HG02759 (cell line): ENCODE measurements at regions not wholly inside any gene's neighbourhood (a gene's known extent, or its start where the extent isn't known, plus 50 kb on each side); places are given as distances from the start of the nearest gene placed in this dataset.

ENCODE experiments used
- ATAC-seq: cut with Tn5 transposase; IDR thresholded peaks from one replicate; pipeline ENCODE4 v1.9.1; 2021; ENCODE audit warnings: mild to moderate bottlenecking, moderate library complexity; ENCODE audit not compliant: unreplicated experiment

GRCh38 chr18:61057443-61057842 lies 275.8 kb upstream of the CDH20 start:
- ATAC-seq, result no peak

GRCh38 chr18:61062258-61062657 lies 271.0 kb upstream of the CDH20 start:
- no peak for ATAC-seq

- no peak for ATAC-seq
These were observed 268.3 kb upstream of the CDH20 start for GRCh38 chr18:61064911-61065310.

GRCh38 chr18:61076986-61077385 lies 256.2 kb upstream of the CDH20 start:
- ATAC-seq, result no peak

DNA sequence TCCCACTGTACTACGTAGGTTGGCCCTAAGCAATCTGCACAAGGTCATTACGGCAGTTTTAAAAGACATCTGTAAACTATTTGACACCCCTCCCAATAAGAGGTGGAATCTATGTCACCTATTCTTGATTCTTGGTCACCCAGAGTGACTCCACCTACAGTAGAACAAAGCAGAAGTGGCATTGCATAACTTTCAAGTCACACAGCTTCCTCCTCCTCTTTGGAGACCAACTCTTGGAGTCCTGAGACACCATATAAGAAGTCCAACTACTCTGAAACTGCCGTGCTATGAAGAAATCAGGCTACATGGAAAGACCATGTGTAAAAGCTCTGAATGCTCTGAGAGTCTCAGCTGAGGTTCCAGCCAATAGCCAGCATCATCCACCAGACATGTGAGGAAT lies 253.5 kb upstream of the CDH20 start:
- no peak for ATAC-seq

GRCh38 chr18:61080954-61081528 lies 252.2 kb upstream of the CDH20 start:
- ATAC-seq, result no peak

DNA sequence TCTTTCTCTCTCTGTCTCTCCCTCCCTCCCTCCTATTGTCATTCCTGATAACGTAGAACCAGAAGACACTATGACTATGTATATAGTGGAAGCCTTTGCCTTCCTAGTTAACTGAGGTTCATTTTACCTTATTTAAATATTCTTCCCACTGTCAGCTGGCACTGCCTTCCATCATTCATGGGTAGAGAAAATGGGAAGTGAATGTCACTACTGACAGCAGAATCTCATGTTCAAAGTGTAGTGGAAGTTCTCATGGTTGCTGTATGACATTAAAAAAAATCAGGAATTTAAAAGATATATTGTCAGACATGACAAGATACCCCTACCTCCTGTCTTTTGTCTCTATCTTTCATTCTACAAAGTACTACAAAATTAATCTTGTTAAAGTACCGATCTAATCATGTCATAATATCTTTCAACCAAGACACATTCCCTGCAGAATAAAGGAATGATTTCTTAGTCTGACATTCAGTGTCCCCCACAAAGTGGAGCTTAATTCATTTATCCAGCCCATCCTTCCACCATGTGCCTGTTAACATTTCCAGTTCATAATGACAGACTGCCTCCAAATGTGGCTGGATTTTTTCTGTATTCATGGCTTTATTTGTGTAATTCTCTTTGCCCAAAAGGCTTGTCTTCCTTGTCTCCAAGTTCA lies 250.1 kb upstream of the CDH20 start:
- no peak for ATAC-seq

DNA sequence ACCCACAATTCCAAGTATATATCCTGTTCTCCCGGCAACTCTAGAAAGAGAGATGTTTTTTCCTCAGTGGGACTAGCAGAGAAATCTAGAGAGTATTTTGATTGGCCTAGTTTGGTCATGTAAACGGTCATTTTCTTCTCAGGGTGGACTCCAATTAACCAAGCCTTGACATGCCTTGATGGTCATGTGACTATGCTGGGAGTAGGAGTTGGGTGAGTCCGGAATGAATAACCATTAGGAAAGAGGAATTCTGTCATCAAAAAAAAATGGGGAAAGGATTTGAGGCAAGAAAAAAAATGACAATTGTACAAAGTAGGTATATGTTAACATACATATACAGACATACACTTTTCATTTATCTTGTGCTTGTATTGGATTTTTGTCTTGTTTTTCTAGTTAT lies 248.2 kb upstream of the CDH20 start:
- no peak for ATAC-seq

- no peak for ATAC-seq
These were observed 247.5 kb upstream of the CDH20 start for GRCh38 chr18:61085761-61086160.

DNA sequence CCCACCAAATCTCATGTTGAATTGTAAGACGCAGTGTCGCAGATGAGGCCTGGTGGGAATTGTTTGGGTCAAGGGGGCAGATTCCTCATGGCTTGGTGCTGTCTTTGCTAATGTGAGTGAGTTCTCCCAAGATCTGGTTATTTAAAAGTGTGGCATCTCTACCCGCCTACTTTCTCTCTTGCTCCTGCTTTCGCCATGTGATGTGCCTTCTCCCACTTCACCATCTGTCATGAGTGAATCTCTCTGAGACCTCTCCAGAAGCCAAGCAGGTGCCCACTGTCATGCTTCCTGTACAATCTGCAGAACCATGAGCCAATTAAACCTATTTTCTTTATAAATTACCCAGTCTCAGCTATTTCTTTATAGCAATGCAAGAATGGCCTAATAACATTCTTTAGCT lies 246.6 kb upstream of the CDH20 start:
- no peak for ATAC-seq

DNA sequence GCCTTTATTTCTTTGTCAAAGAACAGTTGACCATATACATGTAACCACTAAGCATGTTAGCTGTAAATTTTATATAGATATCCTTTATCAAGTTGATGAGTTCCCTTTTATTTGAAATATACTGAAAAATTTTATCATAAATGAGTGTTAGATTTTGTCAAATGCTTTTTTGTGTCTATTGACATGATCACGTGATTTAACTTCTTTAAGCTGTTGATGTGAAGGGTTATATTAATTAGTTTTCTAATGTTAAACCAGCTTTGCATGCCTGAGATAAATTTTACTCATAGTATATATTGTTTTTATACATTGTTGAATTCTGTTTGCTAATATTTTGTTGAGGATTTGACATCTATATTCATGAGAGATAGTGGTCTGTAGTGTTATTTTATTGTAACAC lies 241.9 kb upstream of the CDH20 start:
- ATAC-seq, result no peak

- no peak for ATAC-seq
These were observed 239.3 kb upstream of the CDH20 start for GRCh38 chr18:61093965-61094364.

DNA sequence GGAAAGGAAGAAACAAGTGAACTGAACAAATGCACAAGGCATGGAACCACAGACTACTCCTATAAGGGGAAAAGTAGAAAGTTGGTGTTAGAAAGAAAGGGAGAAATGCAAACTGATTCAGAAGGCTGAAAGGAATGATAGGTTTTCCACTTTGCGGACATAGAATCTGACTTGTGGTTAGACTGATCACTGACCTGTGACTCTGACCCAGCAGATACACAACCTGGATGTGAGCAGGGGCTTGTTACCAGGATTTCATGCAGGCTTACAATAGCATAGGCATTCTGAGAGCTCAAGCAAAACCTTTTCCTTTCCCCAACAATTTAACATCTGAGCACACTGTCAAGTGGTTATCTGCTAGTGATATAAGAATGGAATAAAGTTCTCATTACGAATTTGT lies 237.0 kb upstream of the CDH20 start:
- no peak for ATAC-seq

DNA sequence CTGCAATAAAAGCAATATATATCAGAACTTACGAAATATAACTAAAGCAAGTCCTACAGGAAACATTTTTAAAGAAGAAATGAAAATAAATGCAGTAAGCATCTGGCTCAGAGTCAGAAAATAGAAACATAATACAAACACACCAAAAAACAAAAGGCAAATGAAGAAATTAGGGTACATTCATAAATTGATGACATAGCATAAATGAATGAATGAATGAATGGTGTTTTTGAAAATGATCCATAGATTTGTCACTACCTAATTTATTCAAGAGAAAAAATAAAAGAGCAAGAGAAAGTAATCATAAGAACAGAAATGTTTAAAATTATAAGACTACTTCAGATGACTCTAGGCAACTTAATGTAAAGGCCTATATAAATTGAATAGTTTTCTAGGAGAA lies 226.1 kb upstream of the CDH20 start:
- no peak for ATAC-seq

DNA sequence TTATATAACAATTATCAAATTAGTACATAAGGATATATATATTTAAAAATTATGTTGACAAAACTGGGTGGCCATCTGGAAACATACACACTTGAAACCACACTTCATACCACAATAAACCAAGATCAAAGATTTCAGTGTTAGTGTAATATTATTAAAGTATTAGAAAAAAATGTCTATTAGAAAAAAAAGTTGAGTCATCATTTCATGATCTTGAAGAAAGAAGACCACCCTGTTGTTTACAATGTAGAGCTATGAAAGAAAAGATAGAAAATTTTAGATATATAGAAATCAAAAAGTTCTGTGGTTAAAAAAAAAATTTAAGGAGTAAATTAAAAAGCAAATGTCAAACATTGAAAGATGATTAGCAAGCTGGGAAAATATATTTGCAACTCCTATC lies 224.5 kb upstream of the CDH20 start:
- no peak for ATAC-seq

DNA sequence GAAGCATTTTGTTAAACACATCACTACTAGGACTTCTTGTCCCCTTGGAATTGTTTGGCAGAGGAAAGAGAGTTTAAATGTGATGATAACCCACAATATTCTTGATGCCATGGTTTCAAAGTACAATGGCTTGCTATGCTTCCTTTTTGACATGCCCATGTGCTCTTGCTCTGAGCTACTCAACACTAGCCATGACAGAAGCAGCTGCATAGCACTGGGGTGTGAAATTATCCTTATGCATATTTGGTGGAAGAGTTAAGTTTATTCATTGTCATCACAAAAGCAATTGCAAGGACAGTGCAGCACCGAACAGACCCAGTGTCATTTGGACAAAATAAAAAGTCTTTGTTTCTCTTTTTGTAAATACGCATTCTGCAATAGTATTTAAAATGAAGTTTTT lies 209.9 kb upstream of the CDH20 start:
- ATAC-seq, result no peak

DNA sequence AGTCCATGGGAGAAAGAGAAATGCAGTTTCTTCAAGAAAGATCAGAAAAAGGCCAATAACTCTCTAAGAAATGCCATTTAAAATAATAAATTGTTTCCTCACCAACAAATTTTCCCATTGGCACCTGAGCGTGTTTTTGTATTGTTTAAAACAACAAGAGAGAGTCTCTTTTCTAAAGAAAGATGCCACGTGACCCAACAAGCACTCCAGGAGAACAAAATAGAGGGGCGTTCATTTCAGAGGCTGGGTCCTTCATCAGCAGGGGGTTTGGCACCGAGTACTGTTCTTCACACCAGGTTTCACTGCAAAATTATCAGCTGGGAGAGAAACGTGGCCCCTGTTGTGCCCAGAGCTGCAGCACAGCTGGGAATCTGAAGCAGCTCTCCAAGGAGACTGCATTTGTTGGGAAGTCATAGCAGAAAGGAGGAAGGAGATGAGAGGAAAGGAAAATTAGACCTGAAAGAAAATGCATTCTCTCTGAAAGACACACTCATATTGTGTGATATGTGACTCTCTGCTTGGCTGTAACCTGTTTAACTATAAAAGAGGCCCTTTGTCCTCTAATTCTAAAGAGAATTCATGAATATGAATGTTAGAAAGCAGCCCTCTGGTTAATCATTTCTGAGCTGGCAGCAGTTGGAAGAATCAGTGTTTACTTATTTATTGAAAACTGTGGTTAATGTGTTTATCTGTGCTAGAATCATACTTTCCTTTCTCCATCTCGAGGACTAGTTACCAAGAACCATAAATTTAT lies 205.3 kb upstream of the CDH20 start:
- no peak for ATAC-seq

- ATAC-seq, result no peak
These were observed 204.2 kb upstream of the CDH20 start for GRCh38 chr18:61129001-61129400.

GRCh38 chr18:61132031-61132430 lies 201.2 kb upstream of the CDH20 start:
- ATAC-seq, result no peak

DNA sequence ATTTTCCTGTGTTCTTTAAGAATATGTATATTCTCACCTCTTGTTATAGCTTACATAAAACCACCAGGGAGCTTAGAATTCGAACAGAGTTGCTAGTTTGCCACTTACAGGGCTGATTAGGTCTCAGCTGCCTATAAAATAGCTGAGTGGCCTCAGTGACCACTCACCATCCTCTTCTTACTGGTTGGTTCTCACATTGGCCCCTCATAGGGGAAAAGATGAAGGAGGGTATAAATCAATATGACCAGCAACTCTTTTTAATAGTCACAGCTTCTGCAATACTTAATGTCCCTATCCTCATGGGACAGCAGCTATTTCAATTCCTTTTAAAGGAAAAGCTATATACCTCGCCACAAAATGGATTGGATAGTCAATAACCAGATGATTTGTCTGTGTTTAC lies 199.4 kb upstream of the CDH20 start:
- ATAC-seq, result no peak

- ATAC-seq, result no peak
These were observed 196.4 kb upstream of the CDH20 start for GRCh38 chr18:61136711-61137251.

- no peak for ATAC-seq
These were observed 191.5 kb upstream of the CDH20 start for GRCh38 chr18:61141691-61142090.
